SK-N-SH (cell line): ENCODE measurements at regions not wholly inside any gene's neighbourhood (a gene's known extent, or its start where the extent isn't known, plus 50 kb on each side); places are given as distances from the start of the nearest gene placed in this dataset.

Experiments used
- CTCF ChIA-PET: fragments of 300-600, 350-600 bp; formaldehyde crosslinking; extraction: SDS; loops from one replicate; lab custom pipeline; 2021; lab: Yijun Ruan, JAX
- POLR2A ChIA-PET: fragments of 350-600 bp; sonication (Branson Sonifier 250); formaldehyde crosslinking; extraction: SDS; loops from one replicate; lab custom pipeline; 2020; ENCODE audit warnings: antibody characterized with exemption, inconsistent platforms; lab: Yijun Ruan, JAX
- DNase-seq: peaks from one replicate; pipeline ENCODE4 v3.0.0; 2012
- H2AFZ ChIP-seq: fragments of 200-600 bp; sonication (generic); 2 replicates; pipeline ENCODE4 v1.8.1; 2016; ENCODE audit warnings: antibody characterized with exemption, mild to moderate bottlenecking, low read depth
- H3F3A ChIP-seq: fragments of 200-600 bp; sonication (generic); replicated peaks from 2 replicates; pipeline ENCODE3; 2016; ENCODE audit warnings: antibody characterized with exemption, mild to moderate bottlenecking; ENCODE audit not compliant: insufficient read depth
- H3K27ac ChIP-seq, 2 experiments: fragments of 200-500 bp in 1 of 2; fragments of 200-600 bp in 1 of 2; sonication (Bioruptor generic) in 1 of 2; sonication (generic), shearing (Covaris generic) in 1 of 2; 2 replicates each; pipeline versions ENCODE4 v1.5.1 to v1.6.1; 2014 to 2016; ENCODE audit warnings: low read depth in 2 of 2, inconsistent platforms in 1 of 2, low read length in 1 of 2, mild to moderate bottlenecking in 1 of 2, mixed read lengths in 1 of 2
- H3K27me3 ChIP-seq: fragments of 200-600 bp; sonication (generic), shearing (Covaris generic); 2 replicates; pipeline ENCODE4 v1.6.1; 2016; ENCODE audit warnings: mixed run types; ENCODE audit not compliant: insufficient read depth
- H3K36me3 ChIP-seq, 2 experiments: fragments of 200-500 bp in 1 of 2; fragments of 200-600 bp in 1 of 2; sonication (Bioruptor generic) in 1 of 2; sonication (generic) in 1 of 2; replicated peaks in 1 of 2; 2 replicates each; pipeline versions ENCODE3 to v1.5.1; 2014 to 2016; ENCODE audit warnings: low read length in 1 of 2, mild to moderate bottlenecking in 1 of 2; ENCODE audit not compliant: insufficient read depth in 2 of 2, control insufficient read depth in 1 of 2
- H3K4me1 ChIP-seq, 2 experiments: fragments of 200-500 bp in 1 of 2; fragments of 200-600 bp in 1 of 2; sonication (Bioruptor generic) in 1 of 2; sonication (generic), shearing (Covaris generic) in 1 of 2; 2 replicates each; pipeline versions ENCODE4 v1.5.1 to v1.6.1; 2014 to 2016; ENCODE audit warnings: low read depth in 1 of 2, low read length in 1 of 2, mixed run types in 1 of 2; ENCODE audit not compliant: insufficient read depth in 2 of 2, control insufficient read depth in 1 of 2
- H3K4me2 ChIP-seq: fragments of 200-600 bp; sonication (generic), shearing (Covaris generic); 2 replicates; pipeline ENCODE4 v1.6.1; 2017; ENCODE audit warnings: mixed run types
- H3K4me3 ChIP-seq, 2 experiments: fragments of 200-500 bp in 1 of 2; fragments of 200-600 bp in 1 of 2; sonication (Bioruptor generic) in 1 of 2; sonication (generic), shearing (Covaris generic) in 1 of 2; 2 replicates each; pipeline versions ENCODE4 v1.5.1 to v1.8.1; 2014 to 2016; ENCODE audit warnings: low read depth in 2 of 2, inconsistent platforms in 1 of 2, low read length in 1 of 2, mild to moderate bottlenecking in 1 of 2, mixed read lengths in 1 of 2, moderate library complexity in 1 of 2
- H3K79me2 ChIP-seq: fragments of 200-600 bp; sonication (generic); 2 replicates; pipeline ENCODE4 v1.8.1; 2017; ENCODE audit warnings: mild to moderate bottlenecking; ENCODE audit not compliant: insufficient read depth
- H3K9ac ChIP-seq: fragments of 200-600 bp; sonication (generic); 2 replicates; pipeline ENCODE4 v1.6.1; 2017; ENCODE audit warnings: mixed run types
- H3K9me2 ChIP-seq: fragments of 200-600 bp; sonication (generic); 2 replicates; pipeline ENCODE4 v1.6.1; 2017; ENCODE audit warnings: mixed run types
- H3K9me3 ChIP-seq: fragments of 200-600 bp; sonication (generic); 2 replicates; pipeline ENCODE4 v1.6.1; 2017; ENCODE audit warnings: mixed run types, mild to moderate bottlenecking, moderate library complexity
- H4K20me1 ChIP-seq: fragments of 200-600 bp; sonication (generic); 2 replicates; pipeline ENCODE4 v1.6.1; 2017; ENCODE audit warnings: mild to moderate bottlenecking, mixed run types; ENCODE audit not compliant: insufficient read depth
- ELF1 ChIP-seq: IDR thresholded peaks from 2 replicates; pipeline ENCODE4 v1.4.0; 2012
- EZH2phosphoT487 ChIP-seq: fragments of 200-600 bp; sonication (generic); IDR thresholded peaks from 2 replicates; pipeline ENCODE4 v1.6.1; 2017; ENCODE audit warnings: low read depth, mixed run types, mild to moderate bottlenecking, antibody characterized with exemption, moderate library complexity, borderline replicate concordance
- FOXM1 ChIP-seq: IDR thresholded peaks from 2 replicates; pipeline ENCODE4 v1.4.0; 2012; ENCODE audit warnings: low read depth, mild to moderate bottlenecking
- GATA2 ChIP-seq: sonication (generic); formaldehyde crosslinking; IDR thresholded peaks from 2 replicates; pipeline ENCODE4 v1.5.0; 2020; ENCODE audit warnings: mild to moderate bottlenecking, missing genetic modification reagents
- JUND ChIP-seq: IDR thresholded peaks from 2 replicates; pipeline ENCODE4 v1.4.0; 2012
- MEF2A ChIP-seq: IDR thresholded peaks from 2 replicates; pipeline ENCODE4 v1.4.0; 2012; ENCODE audit warnings: low read depth, borderline replicate concordance
- MXI1 ChIP-seq: IDR thresholded peaks from 2 replicates; pipeline ENCODE4 v1.6.1; 2012; ENCODE audit warnings: mild to moderate bottlenecking, low read depth, low read length, improper control_type of control experiment
- RCOR1 ChIP-seq: fragments of 150-350 bp; IDR thresholded peaks from 2 replicates; pipeline ENCODE4 v1.6.1; 2017; ENCODE audit warnings: antibody characterized with exemption, low read length
- RXRA ChIP-seq: IDR thresholded peaks from 2 replicates; pipeline ENCODE4 v1.4.0; 2012; ENCODE audit warnings: low read depth, mild to moderate bottlenecking, borderline replicate concordance
- SIN3A ChIP-seq: IDR thresholded peaks from 2 replicates; pipeline ENCODE4 v1.6.1; 2012; ENCODE audit warnings: low read depth, mild to moderate bottlenecking, low read length, moderate library complexity, borderline replicate concordance
- TAF1 ChIP-seq: IDR thresholded peaks from 2 replicates; pipeline ENCODE4 v1.6.1; 2012; ENCODE audit warnings: low read depth, mild to moderate bottlenecking, low read length, moderate library complexity, borderline replicate concordance
- TEAD4 ChIP-seq: IDR thresholded peaks from 2 replicates; pipeline ENCODE4 v1.4.0; 2012; ENCODE audit warnings: mild to moderate bottlenecking, borderline replicate concordance; ENCODE audit not compliant: insufficient read depth
- YY1 ChIP-seq: IDR thresholded peaks from 2 replicates; pipeline ENCODE4 v1.4.0; 2012; ENCODE audit warnings: low read depth, mild to moderate bottlenecking
- WGBS: methylation state at CpG from one replicate; pipeline ENCODE4 v1.1.6; 2017; ENCODE audit warnings: low lambda C conversion rate; 5-methylcytosine and 5-hydroxymethylcytosine counted together
- TF ChIP-seq, protein P1 (sequence below): fragments of 150-350 bp; IDR thresholded peaks from 2 replicates; pipeline ENCODE4 v1.6.1; 2017; ENCODE audit warnings: antibody characterized with exemption, low read length, low read depth, borderline replicate concordance
- TF ChIP-seq, protein P2 (sequence below): fragments of 150-350 bp; IDR thresholded peaks from 2 replicates; pipeline ENCODE4 v1.6.1; 2016; ENCODE audit warnings: mild to moderate bottlenecking, low read depth, low read length
- TF ChIP-seq, protein P3 (sequence below): IDR thresholded peaks from 2 replicates; pipeline ENCODE4 v1.4.0; 2012; ENCODE audit warnings: low read depth
- TF ChIP-seq, protein P4 (sequence below): IDR thresholded peaks from 2 replicates; pipeline ENCODE4; 2012
- TF ChIP-seq, protein P5 (sequence below): IDR thresholded peaks from 2 replicates; pipeline ENCODE4 v1.4.0; 2012; ENCODE audit warnings: low read depth, borderline replicate concordance
- TF ChIP-seq, protein P6 (sequence below): IDR thresholded peaks from 2 replicates; pipeline ENCODE4 v1.4.0; 2012; ENCODE audit warnings: low read depth, borderline replicate concordance

DNA sequence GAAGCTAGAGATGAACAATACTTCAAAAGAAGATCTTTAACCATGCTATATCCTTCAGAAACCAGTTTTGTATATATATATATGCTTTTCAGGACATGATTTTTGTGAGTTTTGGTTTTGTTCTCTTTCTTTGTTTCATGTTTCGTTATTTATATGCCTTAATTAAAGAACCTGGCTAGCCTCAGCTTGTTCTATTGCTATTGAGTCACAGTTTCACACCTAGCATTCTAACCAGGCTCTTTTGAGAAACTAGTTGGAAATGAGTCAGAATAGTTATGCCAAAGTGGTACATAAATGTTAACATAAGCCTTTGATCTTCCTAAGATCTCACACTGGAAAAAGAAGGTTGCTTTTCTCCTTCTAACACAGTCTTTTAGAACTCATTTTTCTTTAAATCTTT, 1925.2 kb downstream of the OLFM4 start:
- POLR2A ChIA-PET, result no interaction called here
- Histone ChIP-seq H3K79me2 (no peaks in the 10 kb centered on the region), H3K9me2 (no peaks in the 10 kb centered on the region)
- TF ChIP-seq SIN3A, result no peak
- TF ChIP-seq, all 33 proteins: peak for 0
- no peaks in the 10 kb centered on the region for H3F3A ChIP-seq
- 0% methylated on average over 1 of the region's 1 CpG for WGBS
- no peaks in the 10 kb centered on the region for H3K36me3 ChIP-seq
- H3K4me3 ChIP-seq, result no peak overlapping the region
- no peaks in the 10 kb centered on the region for H3K9me3 ChIP-seq
- no peak overlapping the region for H3K9ac ChIP-seq
- no peaks in the 10 kb centered on the region for H3K27me3 ChIP-seq
- no peaks in the 10 kb centered on the region for H4K20me1 ChIP-seq
- H3K4me2 ChIP-seq, result no peak overlapping the region
- H2AFZ ChIP-seq, result no peak overlapping the region
- CTCF ChIA-PET, result no interaction called here
- no peak for DNase-seq
- no peak overlapping the region for H3K27ac ChIP-seq
- no peaks in the 10 kb centered on the region for H3K4me1 ChIP-seq

DNA sequence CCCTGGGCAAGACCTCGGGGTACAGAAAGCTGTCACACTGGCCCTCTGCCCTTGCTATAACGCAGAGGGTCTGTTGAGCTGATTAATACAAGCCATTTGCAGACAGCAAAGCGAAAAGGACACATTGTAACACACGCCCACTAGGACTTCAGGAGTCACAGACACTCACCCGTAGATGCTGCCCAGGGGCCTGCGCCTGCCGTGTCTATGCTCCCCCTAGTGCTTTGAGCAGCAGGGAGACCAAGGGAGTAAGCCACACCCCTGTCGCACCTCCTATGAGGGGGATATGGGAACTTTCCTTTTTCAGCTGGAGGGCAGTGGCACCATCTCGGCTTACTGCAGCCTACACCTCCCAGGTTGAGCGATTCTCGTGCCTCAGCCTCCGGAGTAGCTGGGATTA, 1930.2 kb downstream of the OLFM4 start:
- H3K27me3 ChIP-seq, result no peaks in the 10 kb centered on the region
- H3K79me2 ChIP-seq, result no peaks in the 10 kb centered on the region
- TF ChIP-seq GATA2 (CRISPR knock-in tag), result no peak
- TF ChIP-seq EZH2phosphoT487, result no peak
- TF ChIP-seq, protein P1, sequence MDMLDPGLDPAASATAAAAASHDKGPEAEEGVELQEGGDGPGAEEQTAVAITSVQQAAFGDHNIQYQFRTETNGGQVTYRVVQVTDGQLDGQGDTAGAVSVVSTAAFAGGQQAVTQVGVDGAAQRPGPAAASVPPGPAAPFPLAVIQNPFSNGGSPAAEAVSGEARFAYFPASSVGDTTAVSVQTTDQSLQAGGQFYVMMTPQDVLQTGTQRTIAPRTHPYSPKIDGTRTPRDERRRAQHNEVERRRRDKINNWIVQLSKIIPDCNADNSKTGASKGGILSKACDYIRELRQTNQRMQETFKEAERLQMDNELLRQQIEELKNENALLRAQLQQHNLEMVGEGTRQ, result no peak
- TF ChIP-seq, protein P2, sequence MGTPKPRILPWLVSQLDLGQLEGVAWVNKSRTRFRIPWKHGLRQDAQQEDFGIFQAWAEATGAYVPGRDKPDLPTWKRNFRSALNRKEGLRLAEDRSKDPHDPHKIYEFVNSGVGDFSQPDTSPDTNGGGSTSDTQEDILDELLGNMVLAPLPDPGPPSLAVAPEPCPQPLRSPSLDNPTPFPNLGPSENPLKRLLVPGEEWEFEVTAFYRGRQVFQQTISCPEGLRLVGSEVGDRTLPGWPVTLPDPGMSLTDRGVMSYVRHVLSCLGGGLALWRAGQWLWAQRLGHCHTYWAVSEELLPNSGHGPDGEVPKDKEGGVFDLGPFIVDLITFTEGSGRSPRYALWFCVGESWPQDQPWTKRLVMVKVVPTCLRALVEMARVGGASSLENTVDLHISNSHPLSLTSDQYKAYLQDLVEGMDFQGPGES, result no peak
- TF ChIP-seq, protein P3, sequence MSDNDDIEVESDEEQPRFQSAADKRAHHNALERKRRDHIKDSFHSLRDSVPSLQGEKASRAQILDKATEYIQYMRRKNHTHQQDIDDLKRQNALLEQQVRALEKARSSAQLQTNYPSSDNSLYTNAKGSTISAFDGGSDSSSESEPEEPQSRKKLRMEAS, result no peak
- no peak for TF ChIP-seq TEAD4
- TF ChIP-seq, protein P4, sequence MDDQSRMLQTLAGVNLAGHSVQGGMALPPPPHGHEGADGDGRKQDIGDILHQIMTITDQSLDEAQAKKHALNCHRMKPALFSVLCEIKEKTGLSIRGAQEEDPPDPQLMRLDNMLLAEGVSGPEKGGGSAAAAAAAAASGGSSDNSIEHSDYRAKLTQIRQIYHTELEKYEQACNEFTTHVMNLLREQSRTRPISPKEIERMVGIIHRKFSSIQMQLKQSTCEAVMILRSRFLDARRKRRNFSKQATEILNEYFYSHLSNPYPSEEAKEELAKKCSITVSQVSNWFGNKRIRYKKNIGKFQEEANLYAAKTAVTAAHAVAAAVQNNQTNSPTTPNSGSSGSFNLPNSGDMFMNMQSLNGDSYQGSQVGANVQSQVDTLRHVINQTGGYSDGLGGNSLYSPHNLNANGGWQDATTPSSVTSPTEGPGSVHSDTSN, result no peak
- no peak for TF ChIP-seq YY1
- TF ChIP-seq MXI1, result no peak
- no peak for TF ChIP-seq RXRA
- TF ChIP-seq FOXM1, result no peak
- TF ChIP-seq, protein P5, sequence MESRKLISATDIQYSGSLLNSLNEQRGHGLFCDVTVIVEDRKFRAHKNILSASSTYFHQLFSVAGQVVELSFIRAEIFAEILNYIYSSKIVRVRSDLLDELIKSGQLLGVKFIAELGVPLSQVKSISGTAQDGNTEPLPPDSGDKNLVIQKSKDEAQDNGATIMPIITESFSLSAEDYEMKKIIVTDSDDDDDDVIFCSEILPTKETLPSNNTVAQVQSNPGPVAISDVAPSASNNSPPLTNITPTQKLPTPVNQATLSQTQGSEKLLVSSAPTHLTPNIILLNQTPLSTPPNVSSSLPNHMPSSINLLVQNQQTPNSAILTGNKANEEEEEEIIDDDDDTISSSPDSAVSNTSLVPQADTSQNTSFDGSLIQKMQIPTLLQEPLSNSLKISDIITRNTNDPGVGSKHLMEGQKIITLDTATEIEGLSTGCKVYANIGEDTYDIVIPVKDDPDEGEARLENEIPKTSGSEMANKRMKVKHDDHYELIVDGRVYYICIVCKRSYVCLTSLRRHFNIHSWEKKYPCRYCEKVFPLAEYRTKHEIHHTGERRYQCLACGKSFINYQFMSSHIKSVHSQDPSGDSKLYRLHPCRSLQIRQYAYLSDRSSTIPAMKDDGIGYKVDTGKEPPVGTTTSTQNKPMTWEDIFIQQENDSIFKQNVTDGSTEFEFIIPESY, result no peak
- no peak for TF ChIP-seq SIN3A
- TF ChIP-seq, protein P6, sequence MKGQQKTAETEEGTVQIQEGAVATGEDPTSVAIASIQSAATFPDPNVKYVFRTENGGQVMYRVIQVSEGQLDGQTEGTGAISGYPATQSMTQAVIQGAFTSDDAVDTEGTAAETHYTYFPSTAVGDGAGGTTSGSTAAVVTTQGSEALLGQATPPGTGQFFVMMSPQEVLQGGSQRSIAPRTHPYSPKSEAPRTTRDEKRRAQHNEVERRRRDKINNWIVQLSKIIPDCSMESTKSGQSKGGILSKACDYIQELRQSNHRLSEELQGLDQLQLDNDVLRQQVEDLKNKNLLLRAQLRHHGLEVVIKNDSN, result no peak
- TF ChIP-seq JUND, result no peak
- TF ChIP-seq MEF2A, result no peak
- TF ChIP-seq RCOR1, result no peak
- no peak for TF ChIP-seq ELF1
- no peak for TF ChIP-seq TAF1
- TF ChIP-seq, all 33 proteins: peak for 0
- Histone ChIP-seq H3F3A (no peaks in the 10 kb centered on the region), H2AFZ (no peak overlapping the region), H3K9me2 (no peaks in the 10 kb centered on the region), H3K9ac (no peak overlapping the region), H3K36me3 (no peaks in the 10 kb centered on the region), H3K27ac (no peak overlapping the region), H3K4me2 (no peak overlapping the region), H3K4me3 (no peak overlapping the region), H3K9me3 (no peaks in the 10 kb centered on the region), H3K4me1 (no peaks in the 10 kb centered on the region), H4K20me1 (no peaks in the 10 kb centered on the region)
- POLR2A ChIA-PET, result no interaction called here
- CTCF ChIA-PET, result no interaction called here
- 17% methylated on average over 11 of the region's 12 CpGs for whole genome bisulfite sequencing
- DNase-seq, result peak; percentile 1
